Natural killer cell (primary cell): ENCODE measurements at regions not wholly inside any gene's neighbourhood (a gene's known extent, or its start where the extent isn't known, plus 50 kb on each side); places are given as distances from the start of the nearest gene placed in this dataset.

Source experiments
- ATAC-seq, 3 donors: fragments of 150-1000 bp in 2 of 3; fragments of 200-7000 bp in 1 of 3; cut with Tn5 transposase; 1 replicate in 1 of 3; 2 replicates in 2 of 3; pipeline ENCODE4 v1.10.0; 2021; ENCODE audit warnings: mild to moderate bottlenecking in 2 of 3, moderate library complexity in 2 of 3
- DNase-seq, 2 donors: peaks; one replicate each; pipeline versions ENCODE4 v3.0.0 to v3.0.0-alpha.2; 2013 to 2021; ENCODE audit warnings: mixed read lengths in 1 of 2
- H3K27ac ChIP-seq: one replicate; pipeline ENCODE4 v1.5.1; 2013; ENCODE audit warnings: mild to moderate bottlenecking, low read length
- H3K27me3 ChIP-seq: one replicate; pipeline ENCODE4 v1.6.1; 2013; ENCODE audit warnings: low read length; ENCODE audit not compliant: control insufficient read depth, insufficient read depth
- H3K36me3 ChIP-seq: one replicate; pipeline ENCODE4 v1.6.1; 2013; ENCODE audit warnings: low read length; ENCODE audit not compliant: control insufficient read depth, insufficient read depth
- H3K4me1 ChIP-seq: one replicate; pipeline ENCODE4 v1.6.1; 2013; ENCODE audit warnings: low read length; ENCODE audit not compliant: control insufficient read depth, insufficient read depth
- H3K4me3 ChIP-seq: one replicate; pipeline ENCODE4 v1.5.1; 2013; ENCODE audit warnings: low read length
- H3K9me3 ChIP-seq: one replicate; pipeline ENCODE4 v1.6.1; 2013; ENCODE audit warnings: low read length; ENCODE audit not compliant: control insufficient read depth, insufficient read depth
- H3K27ac Mint-ChIP-seq, 2 donors: one replicate each; pipeline ENCODE4 v1.8.0; 2022; ENCODE audit warnings: mild to moderate bottlenecking in 2 of 2, mixed read lengths in 2 of 2, moderate library complexity in 1 of 2
- H3K27me3 Mint-ChIP-seq, 2 donors: one replicate each; pipeline ENCODE4 v1.8.0; 2022; ENCODE audit warnings: low read depth in 2 of 2, mixed read lengths in 2 of 2
- H3K36me3 Mint-ChIP-seq: one replicate; pipeline ENCODE4 v1.8.0; 2022; ENCODE audit warnings: mixed read lengths
- H3K4me1 Mint-ChIP-seq, 2 donors: one replicate each; pipeline ENCODE4 v1.8.0; 2022; ENCODE audit warnings: mixed read lengths in 2 of 2
- H3K4me3 Mint-ChIP-seq: one replicate; pipeline ENCODE4 v1.8.0; 2022; ENCODE audit warnings: mild to moderate bottlenecking, moderate library complexity, mixed read lengths
- H3K9me3 Mint-ChIP-seq, 2 donors: one replicate each; pipeline ENCODE4 v1.8.0; 2022; ENCODE audit warnings: mixed read lengths in 2 of 2
- CTCF ChIP-seq: fragments of 200-600 bp; IDR thresholded peaks from one replicate; pipeline ENCODE4 v1.8.0; 2022; ENCODE audit warnings: antibody characterized with exemption
- WGBS: methylation state at CpG from one replicate; pipeline ENCODE4 v1.1.7; 2013; ENCODE audit warnings: missing lambda C conversion rate; ENCODE audit not compliant: insufficient coverage; 5-methylcytosine and 5-hydroxymethylcytosine counted together
- intact Hi-C: fragments of 100-400 bp; cut with micrococcal nuclease; formaldehyde crosslinking; loops from one replicate; pipeline ENCODE4 v1.14.2; 2022

GRCh38 chr13:104650431-104650830 is 1584.2 kb upstream of the SLC10A2 start:
- Mint-ChIP-seq H3K36me3 (no peaks in the 10 kb centered on the region), H3K9me3 (peaks cover 2 to 6% of the 10 kb centered on the region in 2 donors), H3K4me3 (no peak overlapping the region), H3K27me3 (no peaks in the 10 kb centered on the region), H3K27ac (no peak overlapping the region), H3K4me1 (no peaks in the 10 kb centered on the region)
- Histone ChIP-seq H3K27ac (no peak overlapping the region), H3K9me3 (no peaks in the 10 kb centered on the region), H3K27me3 (no peaks in the 10 kb centered on the region), H3K4me1 (no peaks in the 10 kb centered on the region), H3K4me3 (no peak overlapping the region), H3K36me3 (no peaks in the 10 kb centered on the region)
- TF ChIP-seq CTCF: no peak
- DNase-seq (no peak), ATAC-seq (no peak)
- 94% methylated on average over 11 of the region's 12 CpGs for WGBS
- intact Hi-C loops: no loop called here

- Histone ChIP-seq H3K9me3 (no peaks in the 10 kb centered on the region), H3K27ac (no peak overlapping the region), H3K4me1 (no peaks in the 10 kb centered on the region), H3K27me3 (no peaks in the 10 kb centered on the region), H3K4me3 (no peak overlapping the region), H3K36me3 (no peaks in the 10 kb centered on the region)
- WGBS: 92% methylated on average over 11 of the region's 11 CpGs
- H3K4me3 Mint-ChIP-seq: no peak overlapping the region
- no peak for TF ChIP-seq CTCF
- DNase-seq (no peak), ATAC-seq (no peak)
- intact Hi-C loops: no loop called here
- H3K36me3 Mint-ChIP-seq: no peaks in the 10 kb centered on the region
- peaks cover 0 to 6% of the 10 kb centered on the region in 2 donors for H3K9me3 Mint-ChIP-seq
- H3K27me3 Mint-ChIP-seq: no peaks in the 10 kb centered on the region
- H3K27ac Mint-ChIP-seq: no peak overlapping the region
- H3K4me1 Mint-ChIP-seq: no peaks in the 10 kb centered on the region
Observed at GRCh38 chr13:104648291-104648690, 1582.1 kb upstream of the SLC10A2 start.

GRCh38 chr13:104645786-104646185 is 1579.6 kb upstream of the SLC10A2 start:
- Mint-ChIP-seq H3K4me1 (no peaks in the 10 kb centered on the region), H3K9me3 (peaks cover 2 to 14% of the 10 kb centered on the region in 2 donors), H3K27ac (no peak overlapping the region), H3K36me3 (no peaks in the 10 kb centered on the region), H3K4me3 (no peak overlapping the region), H3K27me3 (no peaks in the 10 kb centered on the region)
- no peaks in the 10 kb centered on the region for H3K27me3 ChIP-seq
- no peaks in the 10 kb centered on the region for H3K4me1 ChIP-seq
- intact Hi-C loops: no loop called here
- WGBS: 86% methylated on average over 3 of the region's 4 CpGs
- no peaks in the 10 kb centered on the region for H3K36me3 ChIP-seq
- H3K27ac ChIP-seq: no peak overlapping the region
- TF ChIP-seq CTCF: no peak
- H3K4me3 ChIP-seq: no peak overlapping the region
- no peak for ATAC-seq
- no peaks in the 10 kb centered on the region for H3K9me3 ChIP-seq
- DNase-seq: no peak

- peaks cover 4 to 11% of the 10 kb centered on the region in 2 donors for H3K9me3 Mint-ChIP-seq
Observed at GRCh38 chr13:104641309-104641708, 1575.1 kb upstream of the SLC10A2 start.

More at GRCh38 chr13:104641309-104641708, 1575.1 kb upstream of the SLC10A2 start:
- intact Hi-C loops: no loop called here
- DNase-seq (no peak), ATAC-seq (no peak)
- H3K4me3 ChIP-seq: no peak overlapping the region
- H3K36me3 ChIP-seq: no peaks in the 10 kb centered on the region
- 87% methylated on average over 5 of the region's 5 CpGs for WGBS
- H3K27ac ChIP-seq: no peak overlapping the region
- H3K4me3 Mint-ChIP-seq: no peak overlapping the region
- H3K36me3 Mint-ChIP-seq: no peaks in the 10 kb centered on the region
- no peaks in the 10 kb centered on the region for H3K27me3 ChIP-seq
- no peaks in the 10 kb centered on the region for H3K4me1 Mint-ChIP-seq
- H3K27me3 Mint-ChIP-seq: no peaks in the 10 kb centered on the region
- no peak for TF ChIP-seq CTCF
- H3K27ac Mint-ChIP-seq: no peak overlapping the region
- H3K4me1 ChIP-seq: no peaks in the 10 kb centered on the region
- no peaks in the 10 kb centered on the region for H3K9me3 ChIP-seq
